ENCODE measurements at regions not wholly inside any gene's neighbourhood (a gene's known extent, or its start where the extent isn't known, plus 50 kb on each side); places are given as distances from the start of the nearest gene placed in this dataset.

- no peak for DNase-seq
- H3K9me3 ChIP-seq (replicated peaks in 1 of 3): no peaks in the 10 kb centered on the region
- H3K36me3 ChIP-seq (replicated peaks in 1 of 2): no peaks in the 10 kb centered on the region
- no peaks in the 10 kb centered on the region for H3K27me3 ChIP-seq
- no peaks in the 10 kb centered on the region for H3K4me1 ChIP-seq (replicated peaks in 1 of 2)
- 61 to 77% (median 69%) methylated on average over 8 of the region's 8 CpGs for WGBS, 4 donors
- TF ChIP-seq POLR2A (IDR thresholded peaks at IDR 0.05) (no peak), CTCF (IDR thresholded peaks at IDR 0.05) (no peak)
- no peak overlapping the region for H3K27ac ChIP-seq
- H3K4me3 ChIP-seq: no peak overlapping the region
- intact Hi-C loops (cut with DNase I): no loop called here
Observed at GRCh38 chr21:14303731-14304488, 79.0 kb downstream of the HSPA13 start.

GRCh38 chr21:14300074-14300473 lies 82.9 kb downstream of the HSPA13 start:
- Histone ChIP-seq H3K27me3 (no peaks in the 10 kb centered on the region), H3K4me1 (replicated peaks in 1 of 2) (no peaks in the 10 kb centered on the region), H3K4me3 (no peak overlapping the region), H3K9me3 (replicated peaks in 1 of 3) (no peaks in the 10 kb centered on the region), H3K27ac (no peak overlapping the region), H3K36me3 (replicated peaks in 1 of 2) (no peaks in the 10 kb centered on the region)
- no peak for TF ChIP-seq CTCF (IDR thresholded peaks at IDR 0.05)
- TF ChIP-seq POLR2A (IDR thresholded peaks at IDR 0.05): no peak
- intact Hi-C loops (cut with DNase I): no loop called here
- WGBS, 4 donors: 93 to 100% (median 95%) methylated on average over 1 of the region's 1 CpG
- no peak for DNase-seq

- DNase-seq: no peak
- Histone ChIP-seq H3K36me3 (replicated peaks in 1 of 2) (no peaks in the 10 kb centered on the region), H3K4me3 (no peak overlapping the region), H3K27ac (no peak overlapping the region), H3K4me1 (replicated peaks in 1 of 2) (no peaks in the 10 kb centered on the region), H3K9me3 (replicated peaks in 1 of 3) (no peaks in the 10 kb centered on the region), H3K27me3 (no peaks in the 10 kb centered on the region)
- intact Hi-C loops (cut with DNase I): no loop called here
- WGBS, 4 donors: 74 to 85% (median 82%) methylated on average over 4 of the region's 4 CpGs
- TF ChIP-seq CTCF (IDR thresholded peaks at IDR 0.05) (no peak), POLR2A (IDR thresholded peaks at IDR 0.05) (no peak)
Observed at GRCh38 chr21:14290576-14290975, 74.6 kb downstream of the RBM11 start.

GRCh38 chr21:14288922-14289321 lies 73.0 kb downstream of the RBM11 start:
- H3K27ac ChIP-seq: no peak overlapping the region
- H3K27me3 ChIP-seq: no peaks in the 10 kb centered on the region
- DNase-seq: no peak
- no peaks in the 10 kb centered on the region for H3K36me3 ChIP-seq (replicated peaks in 1 of 2)
- no peaks in the 10 kb centered on the region for H3K9me3 ChIP-seq (replicated peaks in 1 of 3)
- TF ChIP-seq CTCF (IDR thresholded peaks at IDR 0.05) (no peak), POLR2A (IDR thresholded peaks at IDR 0.05) (no peak)
- intact Hi-C loops (cut with DNase I): no loop called here
- H3K4me3 ChIP-seq: no peak overlapping the region
- WGBS, 4 donors: 52 to 67% (median 60%) methylated on average over 3 of the region's 3 CpGs
- H3K4me1 ChIP-seq (replicated peaks in 1 of 2): no peaks in the 10 kb centered on the region
